Loucy (cell line): ENCODE measurements at regions not wholly inside any gene's neighbourhood (a gene's known extent, or its start where the extent isn't known, plus 50 kb on each side); places are given as distances from the start of the nearest gene placed in this dataset.

Experiments used
- H2AFZ ChIP-seq: fragments of 200-600 bp; sonication (generic); 2 replicates; pipeline ENCODE4 v1.6.0; 2016; ENCODE audit warnings: antibody characterized with exemption, mild to moderate bottlenecking, low read length, moderate library complexity
- H3F3A ChIP-seq: fragments of 200-600 bp; 2 replicates; pipeline ENCODE4 v1.6.0; 2016; ENCODE audit warnings: antibody characterized with exemption, low read depth, mild to moderate bottlenecking
- H3K27me3 ChIP-seq: fragments of 200-600 bp; sonication (generic); 2 replicates; pipeline ENCODE4 v1.6.1; 2014; ENCODE audit warnings: low read length, mild to moderate bottlenecking; ENCODE audit not compliant: insufficient read depth, poor library complexity, severe bottlenecking
- H3K36me3 ChIP-seq: fragments of 200-600 bp; sonication (generic); 2 replicates; pipeline ENCODE4 v1.6.1; 2016; ENCODE audit warnings: low read length; ENCODE audit not compliant: insufficient read depth
- H3K4me1 ChIP-seq: fragments of 200-600 bp; sonication (generic); 2 replicates; pipeline ENCODE4 v1.5.1; 2014; ENCODE audit warnings: low read length, mild to moderate bottlenecking; ENCODE audit not compliant: insufficient read depth, poor library complexity, severe bottlenecking
- H3K4me2 ChIP-seq: fragments of 200-600 bp; sonication (generic); 2 replicates; pipeline ENCODE4 v1.6.0; 2014; ENCODE audit warnings: antibody characterized with exemption, low read length, low read depth, mild to moderate bottlenecking; ENCODE audit not compliant: poor library complexity, severe bottlenecking
- H3K4me3 ChIP-seq: fragments of 200-600 bp; sonication (generic); 2 replicates; pipeline ENCODE4 v1.5.1; 2014; ENCODE audit warnings: low read length, mild to moderate bottlenecking, mixed read lengths; ENCODE audit not compliant: poor library complexity, severe bottlenecking
- H3K79me2 ChIP-seq: fragments of 200-600 bp; sonication (generic); 2 replicates; pipeline ENCODE4 v1.6.1; 2014; ENCODE audit warnings: low read length; ENCODE audit not compliant: insufficient read depth
- H3K9ac ChIP-seq: fragments of 200-600 bp; sonication (generic); 2 replicates; pipeline ENCODE4 v1.6.0; 2014; ENCODE audit warnings: mild to moderate bottlenecking, low read depth, low read length, moderate library complexity; ENCODE audit not compliant: poor library complexity, severe bottlenecking
- H3K9me2 ChIP-seq: fragments of 200-600 bp; sonication (generic); replicated peaks from 2 replicates; pipeline ENCODE4 v1.6.1; 2016; ENCODE audit warnings: low read depth, low read length, mixed read lengths
- H3K9me3 ChIP-seq: fragments of 200-600 bp; sonication (generic); 2 replicates; pipeline ENCODE4 v1.6.1; 2014; ENCODE audit warnings: mild to moderate bottlenecking, antibody characterized with exemption, low read length, low read depth; ENCODE audit not compliant: insufficient read depth
- H4K20me1 ChIP-seq: fragments of 200-600 bp; sonication (generic); 2 replicates; pipeline ENCODE4 v1.6.0; 2014; ENCODE audit warnings: antibody characterized with exemption, low read length, mild to moderate bottlenecking; ENCODE audit not compliant: insufficient read depth, poor library complexity, severe bottlenecking
- EZH2phosphoT487 ChIP-seq: fragments of 200-600 bp; IDR thresholded peaks from 2 replicates; pipeline ENCODE4 v1.6.1; 2018; ENCODE audit warnings: antibody characterized with exemption, mild to moderate bottlenecking, moderate library complexity, borderline replicate concordance
- TF ChIP-seq, protein P1 (sequence below): fragments of 200-600 bp; sonication (generic); conservative IDR thresholded peaks from 2 replicates; pipeline ENCODE4 v1.5.1; 2014; ENCODE audit warnings: mild to moderate bottlenecking, antibody characterized with exemption, low read length

DNA sequence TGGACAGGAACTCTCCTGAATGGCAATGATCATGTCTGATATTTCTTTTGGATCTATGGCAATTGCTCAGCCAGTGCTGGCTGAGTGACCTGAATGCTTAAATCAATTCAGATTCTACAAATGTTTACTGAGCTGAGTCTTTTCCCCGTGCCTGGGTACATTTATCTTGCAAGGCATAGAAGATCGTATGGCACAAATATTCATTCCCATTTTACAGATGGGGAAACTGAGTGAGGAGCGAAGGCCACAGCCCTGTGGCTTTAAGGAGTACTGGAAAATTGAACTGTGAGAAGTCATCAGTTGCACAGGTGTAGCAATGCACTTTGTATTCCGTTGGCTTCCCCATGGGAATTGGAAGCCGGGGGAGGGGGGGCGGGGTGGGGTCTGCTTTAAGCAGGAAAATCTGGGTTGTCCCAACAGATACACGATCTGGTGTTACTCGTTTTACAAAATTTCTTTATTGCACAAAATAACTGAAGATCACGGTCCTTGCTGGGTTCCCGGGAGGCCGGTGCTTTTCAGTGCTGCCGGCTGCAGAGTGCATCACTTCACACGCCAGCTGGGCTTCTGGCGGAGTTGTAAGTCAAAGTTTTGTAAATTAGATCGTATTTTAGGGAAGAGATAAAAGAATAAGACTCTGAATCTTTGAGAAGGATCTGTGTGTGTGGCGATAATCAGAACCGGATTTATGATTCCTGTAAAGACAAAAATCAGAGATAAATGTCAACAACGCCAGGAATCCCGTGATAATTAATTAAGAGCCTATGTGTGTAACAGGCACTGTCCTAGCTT, 75.0 kb upstream of the MAP1LC3B2 start:
- Histone ChIP-seq H3K9me2 (no peaks in the 10 kb centered on the region), H3K4me3 (no peak overlapping the region)
- no peak for TF ChIP-seq EZH2phosphoT487
- TF ChIP-seq, protein P1, sequence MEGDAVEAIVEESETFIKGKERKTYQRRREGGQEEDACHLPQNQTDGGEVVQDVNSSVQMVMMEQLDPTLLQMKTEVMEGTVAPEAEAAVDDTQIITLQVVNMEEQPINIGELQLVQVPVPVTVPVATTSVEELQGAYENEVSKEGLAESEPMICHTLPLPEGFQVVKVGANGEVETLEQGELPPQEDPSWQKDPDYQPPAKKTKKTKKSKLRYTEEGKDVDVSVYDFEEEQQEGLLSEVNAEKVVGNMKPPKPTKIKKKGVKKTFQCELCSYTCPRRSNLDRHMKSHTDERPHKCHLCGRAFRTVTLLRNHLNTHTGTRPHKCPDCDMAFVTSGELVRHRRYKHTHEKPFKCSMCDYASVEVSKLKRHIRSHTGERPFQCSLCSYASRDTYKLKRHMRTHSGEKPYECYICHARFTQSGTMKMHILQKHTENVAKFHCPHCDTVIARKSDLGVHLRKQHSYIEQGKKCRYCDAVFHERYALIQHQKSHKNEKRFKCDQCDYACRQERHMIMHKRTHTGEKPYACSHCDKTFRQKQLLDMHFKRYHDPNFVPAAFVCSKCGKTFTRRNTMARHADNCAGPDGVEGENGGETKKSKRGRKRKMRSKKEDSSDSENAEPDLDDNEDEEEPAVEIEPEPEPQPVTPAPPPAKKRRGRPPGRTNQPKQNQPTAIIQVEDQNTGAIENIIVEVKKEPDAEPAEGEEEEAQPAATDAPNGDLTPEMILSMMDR: no peak

DNA sequence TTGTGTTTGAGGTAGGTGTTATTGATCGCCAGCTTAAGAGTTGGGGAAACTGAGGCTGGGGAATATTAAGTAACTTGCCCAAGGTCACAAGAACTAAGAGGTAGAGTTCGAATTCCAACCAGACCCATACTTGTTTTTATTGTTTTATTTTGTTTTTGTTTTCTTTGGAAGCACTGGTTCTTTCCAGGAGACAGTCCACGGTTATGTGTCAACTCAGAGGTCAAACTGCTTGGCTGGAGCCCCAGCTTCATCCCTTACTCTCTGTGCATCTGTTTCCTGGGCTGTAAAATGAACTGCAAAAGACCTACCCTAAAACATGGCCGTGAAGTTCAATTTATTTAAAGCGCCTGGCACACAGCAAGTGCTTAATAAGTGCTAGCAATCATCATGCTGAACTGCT, 74.4 kb upstream of the MAP1LC3B2 start:
- H3K9ac ChIP-seq: no peak overlapping the region
- no peaks in the 10 kb centered on the region for H4K20me1 ChIP-seq
- peaks cover 4% of the 10 kb centered on the region for H3K4me1 ChIP-seq
- no peaks in the 10 kb centered on the region for H3K9me3 ChIP-seq
- no peaks in the 10 kb centered on the region for H3K27me3 ChIP-seq
- no peaks in the 10 kb centered on the region for H3K79me2 ChIP-seq
- TF ChIP-seq, protein P1: no peak
- no peak for TF ChIP-seq EZH2phosphoT487
- no peaks in the 10 kb centered on the region for H3K9me2 ChIP-seq
- no peak overlapping the region for H3K4me2 ChIP-seq
- H3K36me3 ChIP-seq: no peaks in the 10 kb centered on the region
- H3F3A ChIP-seq: no peaks in the 10 kb centered on the region
- no peak overlapping the region for H3K4me3 ChIP-seq
- H2AFZ ChIP-seq: no peak overlapping the region

More for the DNA sequence above, 75.0 kb upstream of the MAP1LC3B2 start:
- Histone ChIP-seq H3K4me1 (peaks cover 4% of the 10 kb centered on the region), H3K9me3 (no peaks in the 10 kb centered on the region), H2AFZ (no peak overlapping the region), H4K20me1 (no peaks in the 10 kb centered on the region), H3K9ac (no peak overlapping the region), H3K4me2 (no peak overlapping the region), H3K36me3 (no peaks in the 10 kb centered on the region), H3F3A (no peaks in the 10 kb centered on the region), H3K79me2 (no peaks in the 10 kb centered on the region), H3K27me3 (no peaks in the 10 kb centered on the region)

- no peaks in the 10 kb centered on the region for H3K79me2 ChIP-seq
- no peak overlapping the region for H3K4me2 ChIP-seq
- H3F3A ChIP-seq: no peaks in the 10 kb centered on the region
- H4K20me1 ChIP-seq: no peaks in the 10 kb centered on the region
- H3K9me3 ChIP-seq: no peaks in the 10 kb centered on the region
- H3K4me1 ChIP-seq: no peaks in the 10 kb centered on the region
- TF ChIP-seq, protein P1: no peak
- TF ChIP-seq EZH2phosphoT487: no peak
- H3K27me3 ChIP-seq: no peaks in the 10 kb centered on the region
- no peaks in the 10 kb centered on the region for H3K36me3 ChIP-seq
- no peak overlapping the region for H3K4me3 ChIP-seq
- no peak overlapping the region for H3K9ac ChIP-seq
- H2AFZ ChIP-seq: no peak overlapping the region
- no peaks in the 10 kb centered on the region for H3K9me2 ChIP-seq
Measured at GRCh38 chr12:116489116-116489515, 70.1 kb upstream of the MAP1LC3B2 start.
